Natural killer cell (primary cell): ENCODE measurements at regions not wholly inside any gene's neighbourhood (a gene's known extent, or its start where the extent isn't known, plus 50 kb on each side); places are given as distances from the start of the nearest gene placed in this dataset.

Experiments
- ATAC-seq, 3 donors: fragments of 150-1000 bp in 2 of 3; fragments of 200-7000 bp in 1 of 3; cut with Tn5 transposase; 1 replicate in 1 of 3; 2 replicates in 2 of 3; pipeline ENCODE4 v1.10.0; 2021; ENCODE audit warnings: mild to moderate bottlenecking in 2 of 3, moderate library complexity in 2 of 3
- DNase-seq, 2 donors: peaks; one replicate each; pipeline versions ENCODE4 v3.0.0 to v3.0.0-alpha.2; 2013 to 2021; ENCODE audit warnings: mixed read lengths in 1 of 2
- H3K27ac ChIP-seq: one replicate; pipeline ENCODE4 v1.5.1; 2013; ENCODE audit warnings: mild to moderate bottlenecking, low read length
- H3K27me3 ChIP-seq: one replicate; pipeline ENCODE4 v1.6.1; 2013; ENCODE audit warnings: low read length; ENCODE audit not compliant: control insufficient read depth, insufficient read depth
- H3K36me3 ChIP-seq: one replicate; pipeline ENCODE4 v1.6.1; 2013; ENCODE audit warnings: low read length; ENCODE audit not compliant: control insufficient read depth, insufficient read depth
- H3K4me1 ChIP-seq: one replicate; pipeline ENCODE4 v1.6.1; 2013; ENCODE audit warnings: low read length; ENCODE audit not compliant: control insufficient read depth, insufficient read depth
- H3K4me3 ChIP-seq: one replicate; pipeline ENCODE4 v1.5.1; 2013; ENCODE audit warnings: low read length
- H3K9me3 ChIP-seq: one replicate; pipeline ENCODE4 v1.6.1; 2013; ENCODE audit warnings: low read length; ENCODE audit not compliant: control insufficient read depth, insufficient read depth
- H3K27ac Mint-ChIP-seq, 2 donors: one replicate each; pipeline ENCODE4 v1.8.0; 2022; ENCODE audit warnings: mild to moderate bottlenecking in 2 of 2, mixed read lengths in 2 of 2, moderate library complexity in 1 of 2
- H3K27me3 Mint-ChIP-seq, 2 donors: one replicate each; pipeline ENCODE4 v1.8.0; 2022; ENCODE audit warnings: low read depth in 2 of 2, mixed read lengths in 2 of 2
- H3K36me3 Mint-ChIP-seq: one replicate; pipeline ENCODE4 v1.8.0; 2022; ENCODE audit warnings: mixed read lengths
- H3K4me1 Mint-ChIP-seq, 2 donors: one replicate each; pipeline ENCODE4 v1.8.0; 2022; ENCODE audit warnings: mixed read lengths in 2 of 2
- H3K4me3 Mint-ChIP-seq: one replicate; pipeline ENCODE4 v1.8.0; 2022; ENCODE audit warnings: mild to moderate bottlenecking, moderate library complexity, mixed read lengths
- H3K9me3 Mint-ChIP-seq, 2 donors: one replicate each; pipeline ENCODE4 v1.8.0; 2022; ENCODE audit warnings: mixed read lengths in 2 of 2
- CTCF ChIP-seq: fragments of 200-600 bp; IDR thresholded peaks from one replicate; pipeline ENCODE4 v1.8.0; 2022; ENCODE audit warnings: antibody characterized with exemption
- WGBS: methylation state at CpG from one replicate; pipeline ENCODE4 v1.1.7; 2013; ENCODE audit warnings: missing lambda C conversion rate; ENCODE audit not compliant: insufficient coverage; 5-methylcytosine and 5-hydroxymethylcytosine counted together
- intact Hi-C: fragments of 100-400 bp; cut with micrococcal nuclease; formaldehyde crosslinking; loops from one replicate; pipeline ENCODE4 v1.14.2; 2022

GRCh38 chr1:98147280-98147679, 226.4 kb upstream of the DPYD start:
- ATAC-seq, result no peak
- Histone ChIP-seq H3K9me3 (no peaks in the 10 kb centered on the region), H3K36me3 (no peaks in the 10 kb centered on the region), H3K4me1 (no peaks in the 10 kb centered on the region), H3K4me3 (no peak overlapping the region), H3K27me3 (no peaks in the 10 kb centered on the region), H3K27ac (no peak overlapping the region)
- Mint-ChIP-seq H3K4me1 (no peaks in the 10 kb centered on the region), H3K27me3 (peaks cover 0 to 15% of the 10 kb centered on the region in 2 donors), H3K27ac (no peak overlapping the region), H3K36me3 (peaks cover 14% of the 10 kb centered on the region), H3K9me3 (peaks cover 4 to 14% of the 10 kb centered on the region in 2 donors), H3K4me3 (no peak overlapping the region)
- DNase-seq, result no peak
- intact Hi-C loops, result no loop called here
- TF ChIP-seq CTCF, result no peak

GRCh38 chr1:98145655-98146054, 224.8 kb upstream of the DPYD start:
- peaks cover 4 to 8% of the 10 kb centered on the region in 2 donors for H3K27me3 Mint-ChIP-seq
- H3K27me3 ChIP-seq, result no peaks in the 10 kb centered on the region
- ATAC-seq, result no peak
- intact Hi-C loops, result no loop called here
- H3K4me3 ChIP-seq, result no peak overlapping the region
- TF ChIP-seq CTCF, result no peak
- H3K27ac ChIP-seq, result no peak overlapping the region
- H3K9me3 Mint-ChIP-seq, result peaks cover 2 to 3% of the 10 kb centered on the region in 2 donors
- H3K4me3 Mint-ChIP-seq, result no peak overlapping the region
- no peaks in the 10 kb centered on the region for H3K36me3 Mint-ChIP-seq
- H3K9me3 ChIP-seq, result no peaks in the 10 kb centered on the region
- no peak for DNase-seq
- H3K4me1 Mint-ChIP-seq, result no peaks in the 10 kb centered on the region
- WGBS, result 100% methylated on average over 1 of the region's 2 CpGs
- no peaks in the 10 kb centered on the region for H3K36me3 ChIP-seq
- H3K4me1 ChIP-seq, result no peaks in the 10 kb centered on the region
- H3K27ac Mint-ChIP-seq, result no peak overlapping the region

- Histone ChIP-seq H3K27ac (no peak overlapping the region), H3K4me1 (no peaks in the 10 kb centered on the region), H3K27me3 (no peaks in the 10 kb centered on the region), H3K4me3 (no peak overlapping the region), H3K36me3 (no peaks in the 10 kb centered on the region), H3K9me3 (no peaks in the 10 kb centered on the region)
- intact Hi-C loops, result no loop called here
- Mint-ChIP-seq H3K27ac (no peak overlapping the region), H3K4me3 (no peak overlapping the region), H3K36me3 (no peaks in the 10 kb centered on the region), H3K27me3 (peaks cover 4 to 8% of the 10 kb centered on the region in 2 donors), H3K4me1 (no peaks in the 10 kb centered on the region), H3K9me3 (no peaks in the 10 kb centered on the region)
- ATAC-seq (no peak), DNase-seq (no peak)
- no peak for TF ChIP-seq CTCF
- 67% methylated on average over 1 of the region's 2 CpGs for WGBS
These were observed 222.6 kb upstream of the DPYD start for GRCh38 chr1:98143403-98143802.

- H3K4me3 ChIP-seq, result no peak overlapping the region
- peaks cover 0 to 20% of the 10 kb centered on the region in 2 donors for H3K27me3 Mint-ChIP-seq
- H3K27ac ChIP-seq, result no peak overlapping the region
- intact Hi-C loops, result no loop called here
- WGBS, result 82% methylated on average over 4 of the region's 4 CpGs
- H3K4me1 ChIP-seq, result no peaks in the 10 kb centered on the region
- H3K9me3 ChIP-seq, result no peaks in the 10 kb centered on the region
- H3K27ac Mint-ChIP-seq, result no peak overlapping the region
- H3K27me3 ChIP-seq, result no peaks in the 10 kb centered on the region
- H3K4me1 Mint-ChIP-seq, result no peaks in the 10 kb centered on the region
- H3K36me3 ChIP-seq, result no peaks in the 10 kb centered on the region
- ATAC-seq (no peak), DNase-seq (no peak)
- H3K4me3 Mint-ChIP-seq, result no peak overlapping the region
- no peaks in the 10 kb centered on the region for H3K36me3 Mint-ChIP-seq
- no peak for TF ChIP-seq CTCF
- H3K9me3 Mint-ChIP-seq, result no peaks in the 10 kb centered on the region
These were observed 212.3 kb upstream of the DPYD start for GRCh38 chr1:98133131-98133530.
